Left colon (tissue), 2 donors: ENCODE measurements at regions not wholly inside any gene's neighbourhood (a gene's known extent, or its start where the extent isn't known, plus 50 kb on each side); places are given as distances from the start of the nearest gene placed in this dataset.

ENCODE experiments used
- ATAC-seq: fragments of 200-7000 bp; cut with Tn5 transposase; one replicate; pipeline ENCODE4 v1.9.1; 2020; ENCODE audit warnings: mild to moderate bottlenecking, moderate library complexity
- DNase-seq, 2 donors: peaks; one replicate each; pipeline ENCODE4 v3.0.0-alpha.2; 2020
- intact Hi-C, 2 donors: fragments of 100-400 bp; cut with DNase I in 1 of 2; cut with micrococcal nuclease in 1 of 2; formaldehyde crosslinking; loops; one replicate each; pipeline versions ENCODE4 v1.11.2 to v1.14.0; 2022; cut with DNase I, micrococcal nuclease
- donor health status: DM: no; HTN: no; CAD: no.
- donor health status: DM: yes; HTN: yes; CAD: no.

- DNase-seq (no peak), ATAC-seq (no peak)
- intact Hi-C loops: no loop called here
These were observed 353.2 kb upstream of the ETAA1 start for GRCh38 chr2:67043781-67044478.

GRCh38 chr2:67046591-67046990 is 350.5 kb upstream of the ETAA1 start:
- DNase-seq: no peak
- intact Hi-C loops: no loop called here
- peak; percentile 100 for ATAC-seq

GRCh38 chr2:67048314-67048713 is 348.8 kb upstream of the ETAA1 start:
- intact Hi-C loops: no loop called here
- DNase-seq: no peak
- ATAC-seq: no peak

- no peak for DNase-seq
- intact Hi-C loops: no loop called here
- no peak for ATAC-seq
These were observed 346.5 kb upstream of the ETAA1 start for GRCh38 chr2:67050622-67051021.

GRCh38 chr2:67054728-67055127 is 342.4 kb upstream of the ETAA1 start:
- ATAC-seq: no peak
- no peak for DNase-seq
- intact Hi-C loops: no loop called here

GRCh38 chr2:67055387-67056304 is 341.5 kb upstream of the ETAA1 start:
- ATAC-seq (no peak), DNase-seq (no peak)
- intact Hi-C loops: no loop called here

GRCh38 chr2:67057123-67057522 is 340.0 kb upstream of the ETAA1 start:
- ATAC-seq (no peak), DNase-seq (no peak)
- intact Hi-C loops: no loop called here

GRCh38 chr2:67057901-67058703 is 339.0 kb upstream of the ETAA1 start:
- intact Hi-C loops: no loop called here
- DNase-seq: no peak
- ATAC-seq: no peak

GRCh38 chr2:67065046-67065445 is 332.1 kb upstream of the ETAA1 start:
- DNase-seq (no peak), ATAC-seq (no peak)
- intact Hi-C loops: no loop called here

GRCh38 chr2:67066782-67067181 is 330.4 kb upstream of the ETAA1 start:
- ATAC-seq (no peak), DNase-seq (no peak)
- intact Hi-C loops: no loop called here

- DNase-seq: no peak
- no peak for ATAC-seq
- intact Hi-C loops: no loop called here
These were observed 329.5 kb upstream of the ETAA1 start for GRCh38 chr2:67067656-67068055.

GRCh38 chr2:67070826-67071225 is 326.3 kb upstream of the ETAA1 start:
- no peak for DNase-seq
- intact Hi-C loops: no loop called here
- no peak for ATAC-seq

- intact Hi-C loops: no loop called here
- no peak for ATAC-seq
These were observed 322.1 kb upstream of the ETAA1 start for GRCh38 chr2:67075056-67075455.

GRCh38 chr2:67075530-67076238 is 321.4 kb upstream of the ETAA1 start:
- DNase-seq: no peak
- intact Hi-C loops: no loop called here
- no peak for ATAC-seq

More at GRCh38 chr2:67075056-67075455, 322.1 kb upstream of the ETAA1 start:
- no peak for DNase-seq

GRCh38 chr2:67076239-67076624 is 320.9 kb upstream of the ETAA1 start:
- ATAC-seq (no peak), DNase-seq (no peak)
- intact Hi-C loops: no loop called here

- DNase-seq: no peak
- ATAC-seq: no peak
- intact Hi-C loops: no loop called here
These were observed 317.4 kb upstream of the ETAA1 start for GRCh38 chr2:67079729-67080128.

GRCh38 chr2:67082813-67083212 is 314.3 kb upstream of the ETAA1 start:
- intact Hi-C loops: no loop called here
- ATAC-seq: no peak
- no peak for DNase-seq

- intact Hi-C loops: no loop called here
- ATAC-seq (no peak), DNase-seq (no peak)
These were observed 313.2 kb upstream of the ETAA1 start for GRCh38 chr2:67083951-67084350.

- intact Hi-C loops: no loop called here
- no peak for DNase-seq
These were observed 312.0 kb upstream of the ETAA1 start for GRCh38 chr2:67085146-67085545.

More at GRCh38 chr2:67085146-67085545, 312.0 kb upstream of the ETAA1 start:
- no peak for ATAC-seq
